ENCODE measurements at regions not wholly inside any gene's neighbourhood (a gene's known extent, or its start where the extent isn't known, plus 50 kb on each side); places are given as distances from the start of the nearest gene placed in this dataset.

- Histone ChIP-seq H3K27me3 (ENCODE audit: insufficient read depth, low read depth, severe bottlenecking) (no peaks in the 10 kb centered on the region), H3K4me3 (ENCODE audit: low read depth, low read length) (no peak overlapping the region), H3K27ac (no peak overlapping the region), H3K9me3 (ENCODE audit: severe bottlenecking) (no peaks in the 10 kb centered on the region), H3K36me3 (no peaks in the 10 kb centered on the region)
- TF ChIP-seq CTCF (IDR thresholded peaks at IDR 0.05; ENCODE audit: low read depth, low read length), result no peak
- no peak for DNase-seq
Observed at GRCh38 chr11:28729339-28729738, 621.2 kb downstream of the METTL15 start.

- no peaks in the 10 kb centered on the region for H3K27me3 ChIP-seq (ENCODE audit: insufficient read depth, low read depth, severe bottlenecking)
- DNase-seq, result no peak
Observed at GRCh38 chr11:28728666-28729065, 620.5 kb downstream of the METTL15 start.

GRCh38 chr11:28727254-28727653, 619.1 kb downstream of the METTL15 start:
- no peaks in the 10 kb centered on the region for H3K27me3 ChIP-seq (ENCODE audit: insufficient read depth, low read depth, severe bottlenecking)
- no peak for TF ChIP-seq CTCF (IDR thresholded peaks at IDR 0.05; ENCODE audit: low read depth, low read length)
- no peak overlapping the region for H3K4me3 ChIP-seq (ENCODE audit: low read depth, low read length)
- H3K9me3 ChIP-seq (ENCODE audit: severe bottlenecking), result no peaks in the 10 kb centered on the region
- DNase-seq, result no peak
- H3K27ac ChIP-seq, result no peak overlapping the region
- no peaks in the 10 kb centered on the region for H3K36me3 ChIP-seq

More at GRCh38 chr11:28728666-28729065, 620.5 kb downstream of the METTL15 start:
- Histone ChIP-seq H3K27ac (no peak overlapping the region), H3K36me3 (no peaks in the 10 kb centered on the region), H3K4me3 (ENCODE audit: low read depth, low read length) (no peak overlapping the region), H3K9me3 (ENCODE audit: severe bottlenecking) (no peaks in the 10 kb centered on the region)
- no peak for TF ChIP-seq CTCF (IDR thresholded peaks at IDR 0.05; ENCODE audit: low read depth, low read length)

- H3K27me3 ChIP-seq (ENCODE audit: insufficient read depth, low read depth, severe bottlenecking), result no peaks in the 10 kb centered on the region
- H3K36me3 ChIP-seq, result no peaks in the 10 kb centered on the region
- DNase-seq, result no peak
- H3K9me3 ChIP-seq (ENCODE audit: severe bottlenecking), result no peaks in the 10 kb centered on the region
- H3K4me3 ChIP-seq (ENCODE audit: low read depth, low read length), result no peak overlapping the region
- no peak for TF ChIP-seq CTCF (IDR thresholded peaks at IDR 0.05; ENCODE audit: low read depth, low read length)
- H3K27ac ChIP-seq, result no peak overlapping the region
Observed at GRCh38 chr11:28726432-28726831, 618.2 kb downstream of the METTL15 start.

GRCh38 chr11:28715726-28716125, 607.5 kb downstream of the METTL15 start:
- H3K9me3 ChIP-seq (ENCODE audit: severe bottlenecking), result no peaks in the 10 kb centered on the region
- no peaks in the 10 kb centered on the region for H3K27me3 ChIP-seq (ENCODE audit: insufficient read depth, low read depth, severe bottlenecking)
- TF ChIP-seq CTCF (IDR thresholded peaks at IDR 0.05; ENCODE audit: low read depth, low read length), result no peak
- no peak for DNase-seq
- no peak overlapping the region for H3K4me3 ChIP-seq (ENCODE audit: low read depth, low read length)
- no peak overlapping the region for H3K27ac ChIP-seq
- no peaks in the 10 kb centered on the region for H3K36me3 ChIP-seq

- no peaks in the 10 kb centered on the region for H3K9me3 ChIP-seq (ENCODE audit: severe bottlenecking)
- no peak for DNase-seq
- H3K36me3 ChIP-seq, result no peaks in the 10 kb centered on the region
- no peak overlapping the region for H3K27ac ChIP-seq
- H3K27me3 ChIP-seq (ENCODE audit: insufficient read depth, low read depth, severe bottlenecking), result no peaks in the 10 kb centered on the region
- no peak overlapping the region for H3K4me3 ChIP-seq (ENCODE audit: low read depth, low read length)
- no peak for TF ChIP-seq CTCF (IDR thresholded peaks at IDR 0.05; ENCODE audit: low read depth, low read length)
Observed at GRCh38 chr11:28713850-28714249, 605.7 kb downstream of the METTL15 start.
